ENCODE measurements at regions not wholly inside any gene's neighbourhood (a gene's known extent, or its start where the extent isn't known, plus 50 kb on each side); places are given as distances from the start of the nearest gene placed in this dataset.

DNA sequence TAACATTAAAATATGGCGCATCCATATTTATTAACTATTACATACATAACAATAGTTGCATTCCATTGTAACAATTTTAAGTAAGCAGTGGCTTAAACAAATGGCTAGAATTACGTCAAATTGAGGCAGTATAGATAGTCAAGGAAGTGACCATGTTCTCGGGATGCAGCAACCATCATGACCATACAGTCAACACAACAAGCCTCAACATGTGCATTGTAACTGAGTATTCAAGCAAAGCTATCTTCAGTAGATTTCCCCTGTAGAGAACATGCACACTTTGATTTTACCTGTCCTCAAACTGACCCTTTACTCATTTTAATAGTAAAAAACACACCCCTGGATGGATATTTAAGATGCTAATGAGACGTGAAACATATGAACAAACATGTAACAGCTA is 356.4 kb downstream of the HINT1 start:
- no peaks in the 10 kb centered on the region for H3K9me3 ChIP-seq (ENCODE audit: control insufficient read depth, insufficient read depth, low read depth, low read length)
- H3K27ac ChIP-seq (ENCODE audit: extremely low read depth, low read depth, low read length) = no peak overlapping the region
- H3K4me1 ChIP-seq (ENCODE audit: control insufficient read depth, insufficient read depth, low read length) = no peaks in the 10 kb centered on the region
- no peak overlapping the region for H3K4me3 ChIP-seq (ENCODE audit: low read depth, low read length)
- no peaks in the 10 kb centered on the region for H3K36me3 ChIP-seq (ENCODE audit: control insufficient read depth in 2 of 2, insufficient read depth in 1 of 2, low read length in 2 of 2)
- no peak for TF ChIP-seq ZFP69B (tag by site-specific recombination; IDR thresholded peaks at IDR 0.05)
- no peak for TF ChIP-seq ZNF548 (tag by site-specific recombination; IDR thresholded peaks at IDR 0.05)
- TF ChIP-seq SP3 (tag by site-specific recombination; IDR thresholded peaks at IDR 0.05) = no peak
- TF ChIP-seq KLF1 (tag by site-specific recombination; IDR thresholded peaks at IDR 0.05) = no peak
- no peak for TF ChIP-seq ZNF837 (tag by site-specific recombination; IDR thresholded peaks at IDR 0.05)
- TF ChIP-seq ZNF658 (tag by site-specific recombination; IDR thresholded peaks at IDR 0.05) = no peak
- TF ChIP-seq ZNF549 (tag by site-specific recombination; IDR thresholded peaks at IDR 0.05) = no peak
- no peak for TF ChIP-seq ZNF585B (tag by site-specific recombination; IDR thresholded peaks at IDR 0.05)
- TF ChIP-seq ZNF366 (tag by site-specific recombination; conservative IDR thresholded peaks at IDR 0.05) = no peak
- no peak for TF ChIP-seq TSHZ1 (tag by site-specific recombination; IDR thresholded peaks at IDR 0.05; ENCODE audit: borderline replicate concordance)
- TF ChIP-seq WT1 (tag by site-specific recombination; IDR thresholded peaks at IDR 0.05) = no peak
- TF ChIP-seq FEZF1 (tag by site-specific recombination; IDR thresholded peaks at IDR 0.05) = no peak
- TF ChIP-seq ZNF843 (tag by site-specific recombination; IDR thresholded peaks at IDR 0.05) = no peak
- TF ChIP-seq, protein P1, sequence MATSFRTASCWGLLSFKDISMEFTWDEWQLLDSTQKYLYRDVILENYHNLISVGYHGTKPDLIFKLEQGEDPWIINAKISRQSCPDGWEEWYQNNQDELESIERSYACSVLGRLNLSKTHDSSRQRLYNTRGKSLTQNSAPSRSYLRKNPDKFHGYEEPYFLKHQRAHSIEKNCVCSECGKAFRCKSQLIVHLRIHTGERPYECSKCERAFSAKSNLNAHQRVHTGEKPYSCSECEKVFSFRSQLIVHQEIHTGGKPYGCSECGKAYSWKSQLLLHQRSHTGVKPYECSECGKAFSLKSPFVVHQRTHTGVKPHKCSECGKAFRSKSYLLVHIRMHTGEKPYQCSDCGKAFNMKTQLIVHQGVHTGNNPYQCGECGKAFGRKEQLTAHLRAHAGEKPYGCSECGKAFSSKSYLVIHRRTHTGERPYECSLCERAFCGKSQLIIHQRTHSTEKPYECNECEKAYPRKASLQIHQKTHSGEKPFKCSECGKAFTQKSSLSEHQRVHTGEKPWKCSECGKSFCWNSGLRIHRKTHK (tag by site-specific recombination; IDR thresholded peaks at IDR 0.05) = no peak
- no peak for TF ChIP-seq ZFP3 (tag by site-specific recombination; IDR thresholded peaks at IDR 0.05; ENCODE audit: low read depth)
- TF ChIP-seq OSR2 (tag by site-specific recombination; IDR thresholded peaks at IDR 0.05) = no peak
- no peak for TF ChIP-seq HOXD13 (CRISPR knock-in tag; IDR thresholded peaks at IDR 0.05; ENCODE audit: borderline replicate concordance)
- no peak for TF ChIP-seq ZNF704 (tag by site-specific recombination; IDR thresholded peaks at IDR 0.05)
- no peak for TF ChIP-seq ZNF24 (tag by site-specific recombination; IDR thresholded peaks at IDR 0.05)
- no peak for TF ChIP-seq ZNF391 (tag by site-specific recombination; IDR thresholded peaks at IDR 0.05; ENCODE audit: borderline replicate concordance, low read depth)
- ChIA-PET CTCF (no interaction called here), POLR2A (no interaction called here)

DNA sequence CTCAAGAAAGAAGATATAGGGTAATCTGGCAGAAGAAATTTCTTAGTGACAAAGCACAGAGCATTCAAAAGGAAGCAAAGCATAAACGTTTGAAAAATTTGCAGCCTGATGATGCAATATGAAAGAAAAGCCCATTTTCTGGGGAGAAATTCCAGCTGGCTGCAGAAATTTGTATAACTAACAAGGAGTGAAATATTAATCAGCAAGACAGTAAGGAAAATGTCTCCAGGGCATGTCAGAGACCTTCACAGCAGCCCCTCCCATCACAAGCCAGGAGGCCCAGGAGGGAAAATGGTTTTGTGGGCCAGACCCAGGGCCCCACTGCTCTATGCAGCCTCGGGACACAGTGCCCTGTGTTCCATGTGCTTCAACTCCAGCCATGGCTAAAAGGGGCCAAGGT is 359.4 kb downstream of the HINT1 start:
- H3K36me3 ChIP-seq (ENCODE audit: control insufficient read depth in 2 of 2, insufficient read depth in 1 of 2, low read length in 2 of 2) = no peaks in the 10 kb centered on the region
- H3K9me3 ChIP-seq (ENCODE audit: control insufficient read depth, insufficient read depth, low read depth, low read length) = no peaks in the 10 kb centered on the region
- POLR2A ChIA-PET = no interaction called here
- H3K4me1 ChIP-seq (ENCODE audit: control insufficient read depth, insufficient read depth, low read length) = no peaks in the 10 kb centered on the region
- H3K27ac ChIP-seq (ENCODE audit: extremely low read depth, low read depth, low read length) = no peak overlapping the region
- no peak overlapping the region for H3K4me3 ChIP-seq (ENCODE audit: low read depth, low read length)
- CTCF ChIA-PET = no interaction called here
- TF ChIP-seq GLIS2 (tag by site-specific recombination; IDR thresholded peaks at IDR 0.05) (no peak), BCL11A (tag by site-specific recombination; IDR thresholded peaks at IDR 0.05; ENCODE audit: low read depth) (no peak), ZNF169 (tag by site-specific recombination; IDR thresholded peaks at IDR 0.05) (no peak), ZNF350 (tag by site-specific recombination; IDR thresholded peaks at IDR 0.05) (no peak), ZNF777 (tag by site-specific recombination; IDR thresholded peaks at IDR 0.05; ENCODE audit: borderline replicate concordance) (no peak), SP3 (tag by site-specific recombination; IDR thresholded peaks at IDR 0.05) (no peak)
- TF ChIP-seq, protein P2, sequence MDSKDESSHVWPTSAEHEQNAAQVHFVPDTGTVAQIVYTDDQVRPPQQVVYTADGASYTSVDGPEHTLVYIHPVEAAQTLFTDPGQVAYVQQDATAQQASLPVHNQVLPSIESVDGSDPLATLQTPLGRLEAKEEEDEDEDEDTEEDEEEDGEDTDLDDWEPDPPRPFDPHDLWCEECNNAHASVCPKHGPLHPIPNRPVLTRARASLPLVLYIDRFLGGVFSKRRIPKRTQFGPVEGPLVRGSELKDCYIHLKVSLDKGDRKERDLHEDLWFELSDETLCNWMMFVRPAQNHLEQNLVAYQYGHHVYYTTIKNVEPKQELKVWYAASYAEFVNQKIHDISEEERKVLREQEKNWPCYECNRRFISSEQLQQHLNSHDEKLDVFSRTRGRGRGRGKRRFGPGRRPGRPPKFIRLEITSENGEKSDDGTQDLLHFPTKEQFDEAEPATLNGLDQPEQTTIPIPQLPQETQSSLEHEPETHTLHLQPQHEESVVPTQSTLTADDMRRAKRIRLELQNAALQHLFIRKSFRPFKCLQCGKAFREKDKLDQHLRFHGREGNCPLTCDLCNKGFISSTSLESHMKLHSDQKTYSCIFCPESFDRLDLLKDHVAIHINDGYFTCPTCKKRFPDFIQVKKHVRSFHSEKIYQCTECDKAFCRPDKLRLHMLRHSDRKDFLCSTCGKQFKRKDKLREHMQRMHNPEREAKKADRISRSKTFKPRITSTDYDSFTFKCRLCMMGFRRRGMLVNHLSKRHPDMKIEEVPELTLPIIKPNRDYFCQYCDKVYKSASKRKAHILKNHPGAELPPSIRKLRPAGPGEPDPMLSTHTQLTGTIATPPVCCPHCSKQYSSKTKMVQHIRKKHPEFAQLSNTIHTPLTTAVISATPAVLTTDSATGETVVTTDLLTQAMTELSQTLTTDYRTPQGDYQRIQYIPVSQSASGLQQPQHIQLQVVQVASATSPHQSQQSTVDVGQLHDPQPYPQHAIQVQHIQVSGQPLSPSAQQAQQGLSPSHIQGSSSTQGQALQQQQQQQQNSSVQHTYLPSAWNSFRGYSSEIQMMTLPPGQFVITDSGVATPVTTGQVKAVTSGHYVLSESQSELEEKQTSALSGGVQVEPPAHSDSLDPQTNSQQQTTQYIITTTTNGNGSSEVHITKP (tag by site-specific recombination; IDR thresholded peaks at IDR 0.05) = no peak
- TF ChIP-seq, protein P3, sequence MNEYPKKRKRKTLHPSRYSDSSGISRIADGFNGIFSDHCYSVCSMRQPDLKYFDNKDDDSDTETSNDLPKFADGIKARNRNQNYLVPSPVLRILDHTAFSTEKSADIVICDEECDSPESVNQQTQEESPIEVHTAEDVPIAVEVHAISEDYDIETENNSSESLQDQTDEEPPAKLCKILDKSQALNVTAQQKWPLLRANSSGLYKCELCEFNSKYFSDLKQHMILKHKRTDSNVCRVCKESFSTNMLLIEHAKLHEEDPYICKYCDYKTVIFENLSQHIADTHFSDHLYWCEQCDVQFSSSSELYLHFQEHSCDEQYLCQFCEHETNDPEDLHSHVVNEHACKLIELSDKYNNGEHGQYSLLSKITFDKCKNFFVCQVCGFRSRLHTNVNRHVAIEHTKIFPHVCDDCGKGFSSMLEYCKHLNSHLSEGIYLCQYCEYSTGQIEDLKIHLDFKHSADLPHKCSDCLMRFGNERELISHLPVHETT (tag by site-specific recombination; IDR thresholded peaks at IDR 0.05) = no peak
